Body of pancreas (tissue), 4 donors: ENCODE measurements at regions not wholly inside any gene's neighbourhood (a gene's known extent, or its start where the extent isn't known, plus 50 kb on each side); places are given as distances from the start of the nearest gene placed in this dataset.

Experiments used
- ATAC-seq: fragments of 150-250 bp; one replicate; pipeline ENCODE4 v1.9.1; 2016
- DNase-seq, 4 donors: peaks; one replicate each; pipeline ENCODE4 v3.0.0-alpha.2; 2019
- H3K27ac ChIP-seq, 4 donors: fragments of 200-600 bp; sonication (generic); 1 replicate in 3 of 4; 2 replicates in 1 of 4; pipeline versions ENCODE4 v1.5.1 to v1.6.1; 2016 to 2019; ENCODE audit warnings: mild to moderate bottlenecking in 1 of 4, mixed read lengths in 1 of 4, moderate library complexity in 1 of 4
- H3K27me3 ChIP-seq, 2 donors: fragments of 200-600 bp; sonication (generic); one replicate each; pipeline ENCODE4 v1.6.0; 2016; ENCODE audit warnings: mild to moderate bottlenecking in 1 of 2
- H3K36me3 ChIP-seq, 2 donors: fragments of 200-600 bp; sonication (generic); replicated peaks in 1 of 2; 2 replicates each; pipeline ENCODE4 v1.5.1; 2016; ENCODE audit warnings: low read depth in 2 of 2; ENCODE audit not compliant: insufficient read depth in 1 of 2
- H3K4me1 ChIP-seq: fragments of 200-600 bp; sonication (generic); one replicate; pipeline ENCODE4 v1.6.0; 2016
- H3K4me3 ChIP-seq, 2 donors: fragments of 200-600 bp; sonication (generic); 1 replicate in 1 of 2; 2 replicates in 1 of 2; pipeline ENCODE4 v1.5.1; 2016 to 2019
- H3K9me3 ChIP-seq, 3 donors: fragments of 200-600 bp; sonication (generic); 1 replicate in 2 of 3; 2 replicates in 1 of 3; pipeline ENCODE4 v1.5.1; 2016
- CTCF ChIP-seq, 7 experiments: fragments of 450-650 bp in 4 of 7; fragments of 200-600 bp in 3 of 7; sonication (generic) in 3 of 7; IDR thresholded peaks; one replicate each; pipeline ENCODE4 v1.5.1; 2016 to 2019; ENCODE audit warnings: antibody characterized with exemption in 7 of 7
- POLR2A ChIP-seq, 3 donors: fragments of 450-650 bp; IDR thresholded peaks; one replicate each; pipeline ENCODE4 v1.6.1; 2016; ENCODE audit warnings: antibody characterized with exemption in 3 of 3, mild to moderate bottlenecking in 2 of 3
- WGBS, 2 donors: methylation state at CpG; one replicate each; pipeline ENCODE4 v1.1.5; 2017; 5-methylcytosine and 5-hydroxymethylcytosine counted together
- intact Hi-C: fragments of 100-400 bp; cut with DNase I; formaldehyde crosslinking; loops from one replicate; pipeline ENCODE4 v1.15.1; 2023

GRCh38 chr12:113640837-113641236, 169.2 kb upstream of the LHX5 start:
- Histone ChIP-seq H3K36me3 (no peaks in the 10 kb centered on the region), H3K27me3 (no peaks in the 10 kb centered on the region), H3K27ac (no peak overlapping the region), H3K4me3 (no peak overlapping the region), H3K4me1 (no peaks in the 10 kb centered on the region), H3K9me3 (no peaks in the 10 kb centered on the region)
- no peak for TF ChIP-seq CTCF (IDR thresholded peaks at IDR 0.05)
- TF ChIP-seq POLR2A (IDR thresholded peaks at IDR 0.05), result no peak
- ATAC-seq (no peak), DNase-seq (no peak)
- intact Hi-C loops, result no loop called here
- 59 to 64% methylated on average over 5 of the region's 5 CpGs for WGBS, 2 donors

- Histone ChIP-seq H3K27ac (no peak overlapping the region), H3K27me3 (no peaks in the 10 kb centered on the region), H3K36me3 (no peaks in the 10 kb centered on the region), H3K4me3 (no peak overlapping the region), H3K4me1 (no peaks in the 10 kb centered on the region), H3K9me3 (no peaks in the 10 kb centered on the region)
- DNase-seq, result no peak
- intact Hi-C loops, result no loop called here
- TF ChIP-seq CTCF (IDR thresholded peaks at IDR 0.05) (no peak), POLR2A (IDR thresholded peaks at IDR 0.05) (no peak)
- WGBS, 2 donors, result 76 to 80% methylated on average over 10 of the region's 10 CpGs
- no peak for ATAC-seq
Observed at GRCh38 chr12:113639474-113639873, 167.8 kb upstream of the LHX5 start.

GRCh38 chr12:113638460-113638775, 166.7 kb upstream of the LHX5 start:
- DNase-seq (no peak), ATAC-seq (no peak)
- H3K4me3 ChIP-seq, result no peak overlapping the region
- H3K4me1 ChIP-seq, result no peaks in the 10 kb centered on the region
- TF ChIP-seq CTCF (IDR thresholded peaks at IDR 0.05), result no peak
- no peak for TF ChIP-seq POLR2A (IDR thresholded peaks at IDR 0.05)
- no peaks in the 10 kb centered on the region for H3K36me3 ChIP-seq
- no peaks in the 10 kb centered on the region for H3K27me3 ChIP-seq
- no peak overlapping the region for H3K27ac ChIP-seq
- WGBS, 2 donors, result 24 to 27% methylated on average over 11 of the region's 11 CpGs
- intact Hi-C loops, result no loop called here
- no peaks in the 10 kb centered on the region for H3K9me3 ChIP-seq

GRCh38 chr12:113634982-113635381, 163.3 kb upstream of the LHX5 start:
- H3K27me3 ChIP-seq, result no peaks in the 10 kb centered on the region
- intact Hi-C loops, result no loop called here
- no peaks in the 10 kb centered on the region for H3K4me1 ChIP-seq
- TF ChIP-seq POLR2A (IDR thresholded peaks at IDR 0.05) (no peak), CTCF (IDR thresholded peaks at IDR 0.05) (no peak)
- H3K4me3 ChIP-seq, result no peak overlapping the region
- H3K9me3 ChIP-seq, result peaks cover 0 to 5% (median 0%) of the 10 kb centered on the region in 3 donors
- WGBS, 2 donors, result 28 to 32% methylated on average over 8 of the region's 8 CpGs
- H3K36me3 ChIP-seq, result no peaks in the 10 kb centered on the region
- no peak for DNase-seq
- H3K27ac ChIP-seq, result no peak overlapping the region
- no peak for ATAC-seq

- H3K27ac ChIP-seq, result no peak overlapping the region
- H3K9me3 ChIP-seq, result peaks cover 0 to 8% (median 0%) of the 10 kb centered on the region in 3 donors
- ATAC-seq (no peak), DNase-seq (no peak)
- no peaks in the 10 kb centered on the region for H3K4me1 ChIP-seq
- intact Hi-C loops, result no loop called here
- no peaks in the 10 kb centered on the region for H3K27me3 ChIP-seq
- TF ChIP-seq POLR2A (IDR thresholded peaks at IDR 0.05) (no peak), CTCF (IDR thresholded peaks at IDR 0.05) (no peak)
- H3K36me3 ChIP-seq, result no peaks in the 10 kb centered on the region
- H3K4me3 ChIP-seq, result no peak overlapping the region
- WGBS, 2 donors, result 35 to 44% methylated on average over 6 of the region's 6 CpGs
Observed at GRCh38 chr12:113634474-113634873, 162.8 kb upstream of the LHX5 start.
